A549 (cell line): ENCODE measurements at regions not wholly inside any gene's neighbourhood (a gene's known extent, or its start where the extent isn't known, plus 50 kb on each side); places are given as distances from the start of the nearest gene placed in this dataset.

Experiments used
- ATAC-seq, 2 experiments: fragments of 200-7000 bp in 1 of 2; fragments of >200 bp in 1 of 2; cut with Nextera tagmentation in 1 of 2; cut with Tn5 transposase in 1 of 2; 3 replicates each; pipeline versions ENCODE4 v1.8.0 to v1.9.1; 2018 to 2020; ENCODE audit warnings: mild to moderate bottlenecking in 1 of 2, moderate library complexity in 1 of 2
- CTCF ChIA-PET: fragments of 300-600 bp; sonication (Branson Sonifier 250); formaldehyde crosslinking; extraction: SDS; loops from one replicate; lab custom pipeline; 2021; ENCODE audit warnings: antibody characterized with exemption, inconsistent platforms; lab: Yijun Ruan, JAX
- POLR2A ChIA-PET: fragments of 350-600 bp; formaldehyde crosslinking; extraction: SDS; loops from one replicate; lab custom pipeline; 2021; ENCODE audit warnings: antibody characterized with exemption, inconsistent platforms; lab: Yijun Ruan, JAX
- DNase-seq, 2 experiments: peaks; one replicate each; pipeline versions ENCODE4 v3.0.0 to v3.0.0-alpha.2; 2011 to 2016; ENCODE audit warnings: low read depth in 1 of 2, low spot score in 1 of 2
- FAIRE-seq: peaks from 2 replicates; lab custom pipeline; 2011; peaks lifted over from hg19 to GRCh38; lab: Jason Lieb, UNC
- H3K27ac ChIP-seq, 2 experiments: fragments of >200 bp; sonication (Bioruptor Twin); formaldehyde crosslinking; 3 replicates each; pipeline ENCODE4 v1.5.1; 2016 to 2017
- H3K4me1 ChIP-seq: fragments of >200 bp; sonication (Bioruptor Twin); formaldehyde crosslinking; 3 replicates; pipeline ENCODE4 v1.6.1; 2016
- H3K4me2 ChIP-seq: fragments of >200 bp; sonication (Bioruptor Twin); formaldehyde crosslinking; 3 replicates; pipeline ENCODE4 v1.6.1; 2016
- H3K4me3 ChIP-seq: fragments of >200 bp; sonication (Bioruptor Twin); formaldehyde crosslinking; 3 replicates; pipeline ENCODE4 v1.5.1; 2016
- H3K9me3 ChIP-seq: fragments of >200 bp; sonication (Bioruptor Twin); formaldehyde crosslinking; 3 replicates; pipeline ENCODE4 v1.6.1; 2016
- BHLHE40 ChIP-seq: IDR thresholded peaks from 2 replicates; pipeline ENCODE4 v1.6.1; 2012; ENCODE audit warnings: low read depth, low read length, inconsistent platforms
- EHF ChIP-seq: fragments of 250-450 bp; sonication (Bioruptor Pico); IDR thresholded peaks from 2 replicates; pipeline ENCODE4 v1.5.0; 2020; ENCODE audit warnings: mild to moderate bottlenecking
- EHMT2 ChIP-seq: fragments of 200-600 bp; sonication (generic); IDR thresholded peaks from 2 replicates; pipeline ENCODE4 v1.6.1; 2016; ENCODE audit warnings: antibody characterized with exemption, low read depth, mild to moderate bottlenecking, moderate library complexity
- FOXS1 ChIP-seq: fragments of 250-450 bp; sonication (Bioruptor Pico); IDR thresholded peaks from 2 replicates; pipeline ENCODE4 v1.5.0; 2020; ENCODE audit warnings: mild to moderate bottlenecking, moderate library complexity
- HDAC2 ChIP-seq: fragments of 200-600 bp; sonication (generic); IDR thresholded peaks from 2 replicates; pipeline ENCODE4 v1.6.1; 2016
- HEYL ChIP-seq: fragments of 250-450 bp; sonication (Bioruptor Pico); IDR thresholded peaks from 2 replicates; pipeline ENCODE4 v1.8.0; 2021; ENCODE audit warnings: mild to moderate bottlenecking, moderate library complexity
- HOXA7 ChIP-seq: fragments of 250-450 bp; sonication (Bioruptor Pico); IDR thresholded peaks from 2 replicates; pipeline ENCODE4 v1.5.0; 2020; ENCODE audit warnings: mild to moderate bottlenecking, moderate library complexity
- HOXB13 ChIP-seq: fragments of 250-450 bp; sonication (Bioruptor Pico); IDR thresholded peaks from 2 replicates; pipeline ENCODE4 v1.5.0; 2020; ENCODE audit warnings: low read depth, mild to moderate bottlenecking, moderate library complexity
- HOXB5 ChIP-seq: fragments of 250-450 bp; sonication (Bioruptor Pico); IDR thresholded peaks from 2 replicates; pipeline ENCODE4 v1.5.0; 2020; ENCODE audit warnings: mild to moderate bottlenecking, moderate library complexity
- JUN ChIP-seq, 2 experiments: fragments of >200 bp; sonication (Bioruptor Twin); formaldehyde crosslinking; IDR thresholded peaks; 2 replicates in 1 of 2; 3 replicates in 1 of 2; pipeline ENCODE4 v1.6.1; 2016 to 2017
- MAFK ChIP-seq: fragments of 450-650 bp; IDR thresholded peaks from 2 replicates; pipeline ENCODE4 v1.6.1; 2014; ENCODE audit not compliant: partially characterized antibody
- NFE2L2 ChIP-seq: fragments of 150-350 bp; conservative IDR thresholded peaks from 2 replicates; pipeline ENCODE4 v1.6.1; 2014; ENCODE audit warnings: low read length
- POLR2A ChIP-seq: IDR thresholded peaks from 2 replicates; pipeline ENCODE4 v1.6.1; 2012; ENCODE audit warnings: mild to moderate bottlenecking, low read length
- POLR2AphosphoS2 ChIP-seq: conservative IDR thresholded peaks from 2 replicates; pipeline ENCODE4 v1.6.1; 2012; ENCODE audit warnings: low read length, improper control_type of control experiment, inconsistent platforms
- RCOR1 ChIP-seq: fragments of 150-350 bp; IDR thresholded peaks from 2 replicates; pipeline ENCODE4 v1.6.1; 2014; ENCODE audit warnings: antibody characterized with exemption, low read length, low read depth
- SMC3 ChIP-seq: fragments of >200 bp; sonication (Bioruptor Twin); formaldehyde crosslinking; IDR thresholded peaks from 3 replicates; pipeline ENCODE4 v1.6.1; 2018; ENCODE audit warnings: inconsistent platforms
- SREBF2 ChIP-seq: fragments of 450-650 bp; IDR thresholded peaks from 2 replicates; pipeline ENCODE4 v1.6.1; 2014; ENCODE audit warnings: mild to moderate bottlenecking, moderate library complexity
- TFCP2L1 ChIP-seq: fragments of 250-450 bp; sonication (Bioruptor Pico); IDR thresholded peaks from 2 replicates; pipeline ENCODE4 v1.5.0; 2021; ENCODE audit warnings: mild to moderate bottlenecking
- TP53 ChIP-seq: fragments of 250-450 bp; sonication (Bioruptor Pico); IDR thresholded peaks from 2 replicates; pipeline ENCODE4 v1.5.0; 2021; ENCODE audit warnings: mild to moderate bottlenecking, moderate library complexity
- USF2 ChIP-seq: fragments of 450-650 bp; IDR thresholded peaks from 2 replicates; pipeline ENCODE4 v1.6.1; 2014; ENCODE audit warnings: antibody characterized with exemption
- ZC3H11A ChIP-seq: fragments of 450-650 bp; IDR thresholded peaks from 2 replicates; pipeline ENCODE4 v1.6.1; 2014; ENCODE audit warnings: antibody characterized with exemption, mild to moderate bottlenecking
- ZSCAN20 ChIP-seq: fragments of 250-450 bp; sonication (Bioruptor Pico); IDR thresholded peaks from 2 replicates; pipeline ENCODE4 v1.8.0; 2022; ENCODE audit warnings: mild to moderate bottlenecking, moderate library complexity
- WGBS: methylation state at CpG from one replicate; pipeline ENCODE4 v1.1.6; 2017; ENCODE audit errors: missing lambda C conversion rate; 5-methylcytosine and 5-hydroxymethylcytosine counted together
- TF ChIP-seq, protein P1 (sequence below): fragments of 250-450 bp; sonication (Bioruptor Pico); IDR thresholded peaks from 2 replicates; pipeline ENCODE4 v1.5.0; 2020; ENCODE audit warnings: low read depth, mild to moderate bottlenecking, moderate library complexity
- TF ChIP-seq, protein P2 (sequence below): fragments of 250-450 bp; sonication (Bioruptor Pico); IDR thresholded peaks from 2 replicates; pipeline ENCODE4 v1.5.0; 2021; ENCODE audit warnings: mild to moderate bottlenecking, moderate library complexity, borderline replicate concordance

- H3K4me1 ChIP-seq = peaks cover 37% of the 10 kb centered on the region
- H3K4me3 ChIP-seq = no peak overlapping the region
- peak overlapping the region; percentile 20 to 66; a peak in 5 of 6 replicates for H3K27ac ChIP-seq
- no peak for FAIRE-seq
- no peaks in the 10 kb centered on the region for H3K9me3 ChIP-seq
- no peak overlapping the region for H3K4me2 ChIP-seq
- ATAC-seq = no peak
- DNase-seq = no peak
- TF ChIP-seq RCOR1 (no peak), HDAC2 (no peak), POLR2AphosphoS2 (no peak), TP53 (CRISPR knock-in tag) (no peak), MAFK (no peak), BHLHE40 (no peak), TFCP2L1 (CRISPR knock-in tag) (no peak), EHMT2 (no peak), SREBF2 (no peak), ZSCAN20 (no peak), SMC3 (no peak), JUN (IDR thresholded peaks at IDR 0.05) (no peak), USF2 (no peak), NFE2L2 (no peak), HOXA7 (CRISPR knock-in tag) (no peak), HEYL (no peak)
- TF ChIP-seq, protein P1, sequence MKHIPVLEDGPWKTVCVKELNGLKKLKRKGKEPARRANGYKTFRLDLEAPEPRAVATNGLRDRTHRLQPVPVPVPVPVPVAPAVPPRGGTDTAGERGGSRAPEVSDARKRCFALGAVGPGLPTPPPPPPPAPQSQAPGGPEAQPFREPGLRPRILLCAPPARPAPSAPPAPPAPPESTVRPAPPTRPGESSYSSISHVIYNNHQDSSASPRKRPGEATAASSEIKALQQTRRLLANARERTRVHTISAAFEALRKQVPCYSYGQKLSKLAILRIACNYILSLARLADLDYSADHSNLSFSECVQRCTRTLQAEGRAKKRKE = no peak
- CTCF ChIA-PET = interaction anchor here (1.6 to 2.5 kb wide), 2 partner anchors 20 to 35 kb away, joined by 4 to 10 read pairs; no protein-coding TSS in a partner anchor
- POLR2A ChIA-PET = no interaction called here
Measured at GRCh38 chr7:77475181-77475580, 59.0 kb upstream of the GSAP start.

- POLR2A ChIA-PET = interaction anchor here (0.5 kb wide), 1 partner anchor 49 kb away, joined by 3 read pairs; no protein-coding TSS in a partner anchor
- H3K27ac ChIP-seq = peak overlapping the region; percentile 20 to 66; a peak in 5 of 6 replicates
- 70% methylated on average over 3 of the region's 3 CpGs for WGBS
- H3K9me3 ChIP-seq = no peaks in the 10 kb centered on the region
- no peak for ATAC-seq
- CTCF ChIA-PET = interaction anchor here (1.6 kb wide), 1 partner anchor 20 kb away, joined by 4 read pairs; no protein-coding TSS in a partner anchor
- TF ChIP-seq FOXS1 (CRISPR knock-in tag) (no peak), POLR2A (no peak), ZC3H11A (no peak), HOXB13 (peak; percentile 75; the same call in 1 of the 2 replicates), ZSCAN20 (0 out of 2 replicates have a peak, but pooled peaks have one; percentile 54), HOXB5 (CRISPR knock-in tag) (0 out of 2 replicates have a peak, but pooled peaks have one; percentile 33), HEYL (0 out of 2 replicates have a peak, but pooled peaks have one; percentile 52), EHF (peak; percentile 64; the same call in 1 of the 2 replicates)
- H3K4me1 ChIP-seq = peaks cover 33% of the 10 kb centered on the region
- no peak for DNase-seq
- no peak overlapping the region for H3K4me3 ChIP-seq
- no peak for FAIRE-seq
- H3K4me2 ChIP-seq = no peak overlapping the region
Measured at GRCh38 chr7:77474756-77475155, 58.6 kb upstream of the GSAP start.

- POLR2A ChIA-PET = no interaction called here
- Histone ChIP-seq H3K9me3 (no peaks in the 10 kb centered on the region), H3K4me3 (no peak overlapping the region), H3K4me2 (no peak overlapping the region), H3K27ac (peak overlapping the region; percentile 31 to 66; a peak in 3 of 6 replicates), H3K4me1 (peaks cover 22% of the 10 kb centered on the region)
- ATAC-seq (no peak), DNase-seq (no peak), FAIRE-seq (no peak)
- CTCF ChIA-PET = interaction anchor here (1.6 to 2.1 kb wide), 3 partner anchors 11 to 34 kb away, joined by 4 to 10 read pairs (median 4); no protein-coding TSS in a partner anchor
- 91% methylated on average over 8 of the region's 8 CpGs for WGBS
- TF ChIP-seq MAFK = peak; percentile 43
- TF ChIP-seq, protein P2, sequence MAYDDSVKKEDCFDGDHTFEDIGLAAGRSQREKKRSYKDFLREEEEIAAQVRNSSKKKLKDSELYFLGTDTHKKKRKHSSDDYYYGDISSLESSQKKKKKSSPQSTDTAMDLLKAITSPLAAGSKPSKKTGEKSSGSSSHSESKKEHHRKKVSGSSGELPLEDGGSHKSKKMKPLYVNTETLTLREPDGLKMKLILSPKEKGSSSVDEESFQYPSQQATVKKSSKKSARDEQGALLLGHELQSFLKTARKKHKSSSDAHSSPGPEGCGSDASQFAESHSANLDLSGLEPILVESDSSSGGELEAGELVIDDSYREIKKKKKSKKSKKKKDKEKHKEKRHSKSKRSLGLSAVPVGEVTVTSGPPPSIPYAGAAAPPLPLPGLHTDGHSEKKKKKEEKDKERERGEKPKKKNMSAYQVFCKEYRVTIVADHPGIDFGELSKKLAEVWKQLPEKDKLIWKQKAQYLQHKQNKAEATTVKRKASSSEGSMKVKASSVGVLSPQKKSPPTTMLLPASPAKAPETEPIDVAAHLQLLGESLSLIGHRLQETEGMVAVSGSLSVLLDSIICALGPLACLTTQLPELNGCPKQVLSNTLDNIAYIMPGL (CRISPR knock-in tag) = no peak
Measured at GRCh38 chr7:77473229-77474005, 57.3 kb upstream of the GSAP start.
